ENCODE measurements at regions not wholly inside any gene's neighbourhood (a gene's known extent, or its start where the extent isn't known, plus 50 kb on each side); places are given as distances from the start of the nearest gene placed in this dataset.

- Histone ChIP-seq H3K79me2 (ENCODE audit: low read length) (no peaks in the 10 kb centered on the region), H3K4me1 (ENCODE audit: insufficient read depth, low read length) (0 out of 2 replicates have a peak, but pooled peaks cover 4% of the 10 kb centered on the region), H3K27ac (ENCODE audit: low read length) (no peak overlapping the region), H3K4me3 (ENCODE audit: low read length) (peak overlapping the region; percentile 62), H3K9me3 (ENCODE audit: low read length) (no peaks in the 10 kb centered on the region), H3K4me2 (ENCODE audit: low read length) (peak overlapping the region; percentile 83), H3F3A (ENCODE audit: low read length, unreplicated experiment) (no peaks in the 10 kb centered on the region), H3K9me2 (replicated peaks; ENCODE audit: low read length) (no peaks in the 10 kb centered on the region; the same call in 1 of the 2 replicates), H3K27me3 (ENCODE audit: low read length) (peaks cover 71% of the 10 kb centered on the region), H2AFZ (ENCODE audit: low read length) (peak overlapping the region; percentile 50; the same call in 1 of the 2 replicates), H3K36me3 (ENCODE audit: low read depth, low read length) (no peaks in the 10 kb centered on the region), H4K20me1 (ENCODE audit: low read length) (no peaks in the 10 kb centered on the region), H3K9ac (ENCODE audit: low read length) (no peak overlapping the region)
- BruUV-seq (replicated peaks), result no TSS peak
- POLR2A ChIA-PET (ENCODE audit: unreplicated experiment), result no interaction called here
- peak; percentile 65 for DNase-seq
- TF ChIP-seq CTCF (conservative IDR thresholded peaks at IDR 0.05; ENCODE audit: low read depth, low read length) (peak; percentile 56), EZH2phosphoT487 (IDR thresholded peaks at IDR 0.05; ENCODE audit: borderline replicate concordance, low read length) (no peak), EZH2 (IDR thresholded peaks at IDR 0.05; ENCODE audit: low read length, unreplicated experiment) (no peak)
- CTCF ChIA-PET, result no interaction called here
- peak; percentile 60 for ATAC-seq
- intact Hi-C loops (cut with micrococcal nuclease), result loop anchor here (5.0 kb wide), 1 partner anchor 613 kb away; no protein-coding TSS in a partner anchor
These were observed 162.8 kb downstream of the FBXO8 start for GRCh38 chr4:174120446-174121295.

GRCh38 chr4:174119830-174120229 lies 163.6 kb downstream of the FBXO8 start:
- BruUV-seq (replicated peaks), result no TSS peak
- H3K36me3 ChIP-seq (ENCODE audit: low read depth, low read length), result no peaks in the 10 kb centered on the region
- no peak overlapping the region for H3K9ac ChIP-seq (ENCODE audit: low read length)
- H3K4me2 ChIP-seq (ENCODE audit: low read length), result peak overlapping the region; percentile 83
- intact Hi-C loops (cut with micrococcal nuclease), result loop anchor here (5.0 kb wide), 1 partner anchor 613 kb away; no protein-coding TSS in a partner anchor
- peak overlapping the region; percentile 50; the same call in 1 of the 2 replicates for H2AFZ ChIP-seq (ENCODE audit: low read length)
- 0 out of 2 replicates have a peak, but pooled peaks cover 4% of the 10 kb centered on the region for H3K4me1 ChIP-seq (ENCODE audit: insufficient read depth, low read length)
- H3K27me3 ChIP-seq (ENCODE audit: low read length), result peaks cover 69% of the 10 kb centered on the region
- H3K27ac ChIP-seq (ENCODE audit: low read length), result no peak overlapping the region
- no peak for TF ChIP-seq CTCF (conservative IDR thresholded peaks at IDR 0.05; ENCODE audit: low read depth, low read length)
- no peak for TF ChIP-seq EZH2 (IDR thresholded peaks at IDR 0.05; ENCODE audit: low read length, unreplicated experiment)
- TF ChIP-seq EZH2phosphoT487 (IDR thresholded peaks at IDR 0.05; ENCODE audit: borderline replicate concordance, low read length), result no peak
- CTCF ChIA-PET, result no interaction called here
- H3F3A ChIP-seq (ENCODE audit: low read length, unreplicated experiment), result no peaks in the 10 kb centered on the region
- DNase-seq (no peak), ATAC-seq (no peak)
- peak overlapping the region; percentile 62; the same call in 1 of the 2 replicates for H3K4me3 ChIP-seq (ENCODE audit: low read length)
- no peaks in the 10 kb centered on the region; the same call in 1 of the 2 replicates for H3K9me2 ChIP-seq (replicated peaks; ENCODE audit: low read length)
- POLR2A ChIA-PET (ENCODE audit: unreplicated experiment), result no interaction called here
- no peaks in the 10 kb centered on the region for H3K79me2 ChIP-seq (ENCODE audit: low read length)
- H3K9me3 ChIP-seq (ENCODE audit: low read length), result no peaks in the 10 kb centered on the region
- H4K20me1 ChIP-seq (ENCODE audit: low read length), result no peaks in the 10 kb centered on the region

- Histone ChIP-seq H3K9ac (ENCODE audit: low read length) (no peak overlapping the region), H3K4me2 (ENCODE audit: low read length) (no peak overlapping the region), H3K36me3 (ENCODE audit: low read depth, low read length) (no peaks in the 10 kb centered on the region), H3K9me3 (ENCODE audit: low read length) (no peaks in the 10 kb centered on the region), H3K9me2 (replicated peaks; ENCODE audit: low read length) (no peaks in the 10 kb centered on the region; the same call in 1 of the 2 replicates), H3K4me3 (ENCODE audit: low read length) (no peak overlapping the region), H3K27ac (ENCODE audit: low read length) (no peak overlapping the region), H3K4me1 (ENCODE audit: insufficient read depth, low read length) (0 out of 2 replicates have a peak, but pooled peaks cover 4% of the 10 kb centered on the region), H4K20me1 (ENCODE audit: low read length) (no peaks in the 10 kb centered on the region), H3F3A (ENCODE audit: low read length, unreplicated experiment) (no peaks in the 10 kb centered on the region), H2AFZ (ENCODE audit: low read length) (no peak overlapping the region), H3K27me3 (ENCODE audit: low read length) (peaks cover 69% of the 10 kb centered on the region), H3K79me2 (ENCODE audit: low read length) (no peaks in the 10 kb centered on the region)
- TF ChIP-seq EZH2 (IDR thresholded peaks at IDR 0.05; ENCODE audit: low read length, unreplicated experiment), result no peak
- TF ChIP-seq CTCF (conservative IDR thresholded peaks at IDR 0.05; ENCODE audit: low read depth, low read length), result no peak
- TF ChIP-seq EZH2phosphoT487 (IDR thresholded peaks at IDR 0.05; ENCODE audit: borderline replicate concordance, low read length), result no peak
- DNase-seq (peak; percentile 27), ATAC-seq (no peak)
- ChIA-PET CTCF (no interaction called here), POLR2A (ENCODE audit: unreplicated experiment) (no interaction called here)
- intact Hi-C loops (cut with micrococcal nuclease), result no loop called here
- BruUV-seq (replicated peaks), result no TSS peak
These were observed 164.4 kb downstream of the FBXO8 start for GRCh38 chr4:174119051-174119450.

All from PC-3 (cell line).